ENCODE measurements at regions not wholly inside any gene's neighbourhood (a gene's known extent, or its start where the extent isn't known, plus 50 kb on each side); places are given as distances from the start of the nearest gene placed in this dataset.

DNA sequence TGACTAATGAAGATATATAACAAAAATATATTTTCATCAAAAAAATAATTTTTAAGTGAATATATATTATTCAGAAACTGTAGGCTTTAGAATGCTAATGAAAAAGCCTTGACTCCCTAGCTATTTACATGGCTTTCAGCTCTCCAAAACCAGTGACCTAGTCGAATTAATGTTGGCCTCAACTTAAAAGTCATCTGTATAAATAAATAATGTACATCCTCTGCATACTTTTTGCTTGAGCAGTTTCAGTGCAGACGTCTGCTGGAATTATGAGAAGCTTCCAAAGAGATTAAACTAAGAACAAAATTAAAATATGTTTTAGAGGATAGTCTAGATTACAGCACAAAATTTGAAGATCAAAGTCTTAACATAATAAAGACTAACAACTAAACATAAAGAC, 520.4 kb upstream of the ALCAM start:
- intact Hi-C loops (cut with DNase I) = no loop called here
- Histone ChIP-seq H3K36me3 (no peaks in the 10 kb centered on the region), H3K9me3 (no peaks in the 10 kb centered on the region), H3K4me3 (no peak overlapping the region), H3K27me3 (no peaks in the 10 kb centered on the region), H3K27ac (no peak overlapping the region), H3K4me1 (no peaks in the 10 kb centered on the region)
- DNase-seq (ENCODE audit: extremely low spot score in 2 of 2) = no peak
- no peak for TF ChIP-seq POLR2AphosphoS5 (IDR thresholded peaks at IDR 0.05; ENCODE audit: insufficient read depth in 1 of 2, low read depth in 1 of 2)
- TF ChIP-seq, protein P1, sequence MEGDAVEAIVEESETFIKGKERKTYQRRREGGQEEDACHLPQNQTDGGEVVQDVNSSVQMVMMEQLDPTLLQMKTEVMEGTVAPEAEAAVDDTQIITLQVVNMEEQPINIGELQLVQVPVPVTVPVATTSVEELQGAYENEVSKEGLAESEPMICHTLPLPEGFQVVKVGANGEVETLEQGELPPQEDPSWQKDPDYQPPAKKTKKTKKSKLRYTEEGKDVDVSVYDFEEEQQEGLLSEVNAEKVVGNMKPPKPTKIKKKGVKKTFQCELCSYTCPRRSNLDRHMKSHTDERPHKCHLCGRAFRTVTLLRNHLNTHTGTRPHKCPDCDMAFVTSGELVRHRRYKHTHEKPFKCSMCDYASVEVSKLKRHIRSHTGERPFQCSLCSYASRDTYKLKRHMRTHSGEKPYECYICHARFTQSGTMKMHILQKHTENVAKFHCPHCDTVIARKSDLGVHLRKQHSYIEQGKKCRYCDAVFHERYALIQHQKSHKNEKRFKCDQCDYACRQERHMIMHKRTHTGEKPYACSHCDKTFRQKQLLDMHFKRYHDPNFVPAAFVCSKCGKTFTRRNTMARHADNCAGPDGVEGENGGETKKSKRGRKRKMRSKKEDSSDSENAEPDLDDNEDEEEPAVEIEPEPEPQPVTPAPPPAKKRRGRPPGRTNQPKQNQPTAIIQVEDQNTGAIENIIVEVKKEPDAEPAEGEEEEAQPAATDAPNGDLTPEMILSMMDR (IDR thresholded peaks at IDR 0.05) = no peak
- no peak for TF ChIP-seq POLR2A (IDR thresholded peaks at IDR 0.05)

- H3K27me3 ChIP-seq = no peaks in the 10 kb centered on the region
- H3K4me1 ChIP-seq = no peaks in the 10 kb centered on the region
- H3K27ac ChIP-seq = no peak overlapping the region
- TF ChIP-seq POLR2A (IDR thresholded peaks at IDR 0.05) = no peak
- TF ChIP-seq POLR2AphosphoS5 (IDR thresholded peaks at IDR 0.05; ENCODE audit: insufficient read depth in 1 of 2, low read depth in 1 of 2) = no peak
- TF ChIP-seq, protein P1 (IDR thresholded peaks at IDR 0.05) = no peak
- no peak overlapping the region for H3K4me3 ChIP-seq
- intact Hi-C loops (cut with DNase I) = no loop called here
- H3K9me3 ChIP-seq = no peaks in the 10 kb centered on the region
- DNase-seq (ENCODE audit: extremely low spot score in 2 of 2) = no peak
- no peaks in the 10 kb centered on the region for H3K36me3 ChIP-seq
These were observed 517.6 kb upstream of the ALCAM start for GRCh38 chr3:104849070-104849469.

DNA sequence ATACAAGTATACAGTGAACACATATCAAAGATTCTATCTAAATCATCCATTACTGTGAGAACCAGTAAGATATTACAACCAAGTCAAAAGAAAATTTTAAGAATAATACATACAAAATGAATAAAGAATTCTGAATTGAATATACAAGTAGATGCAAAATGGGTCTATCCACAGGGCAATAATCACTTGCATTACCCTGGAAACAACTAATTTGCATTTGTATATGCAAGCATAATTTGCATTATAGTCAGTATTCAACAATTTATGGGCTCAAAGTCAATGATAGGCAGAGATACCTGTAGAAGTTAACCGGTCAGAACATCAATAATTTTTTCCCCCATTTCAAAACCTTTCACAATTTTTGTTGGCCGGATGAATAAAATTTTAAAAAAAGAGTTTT, 512.2 kb upstream of the ALCAM start:
- Histone ChIP-seq H3K27me3 (no peaks in the 10 kb centered on the region), H3K4me3 (no peak overlapping the region), H3K4me1 (no peaks in the 10 kb centered on the region), H3K36me3 (no peaks in the 10 kb centered on the region), H3K27ac (no peak overlapping the region), H3K9me3 (no peaks in the 10 kb centered on the region)
- TF ChIP-seq, protein P1 (IDR thresholded peaks at IDR 0.05) = no peak
- no peak for TF ChIP-seq POLR2AphosphoS5 (IDR thresholded peaks at IDR 0.05; ENCODE audit: insufficient read depth in 1 of 2, low read depth in 1 of 2)
- no peak for TF ChIP-seq POLR2A (IDR thresholded peaks at IDR 0.05)
- no peak for DNase-seq (ENCODE audit: extremely low spot score in 2 of 2)
- intact Hi-C loops (cut with DNase I) = no loop called here

- TF ChIP-seq POLR2A (IDR thresholded peaks at IDR 0.05) (no peak), POLR2AphosphoS5 (IDR thresholded peaks at IDR 0.05; ENCODE audit: insufficient read depth in 1 of 2, low read depth in 1 of 2) (no peak)
- DNase-seq (ENCODE audit: extremely low spot score in 2 of 2) = no peak
- Histone ChIP-seq H3K27ac (no peak overlapping the region), H3K9me3 (no peaks in the 10 kb centered on the region), H3K36me3 (no peaks in the 10 kb centered on the region), H3K4me3 (no peak overlapping the region), H3K4me1 (no peaks in the 10 kb centered on the region), H3K27me3 (no peaks in the 10 kb centered on the region)
- intact Hi-C loops (cut with DNase I) = no loop called here
These were observed 511.0 kb upstream of the ALCAM start for GRCh38 chr3:104855702-104856101.

GRCh38 chr3:104856741-104857140, 510.0 kb upstream of the ALCAM start:
- Histone ChIP-seq H3K9me3 (no peaks in the 10 kb centered on the region), H3K4me1 (no peaks in the 10 kb centered on the region), H3K27ac (no peak overlapping the region), H3K27me3 (no peaks in the 10 kb centered on the region), H3K36me3 (no peaks in the 10 kb centered on the region), H3K4me3 (no peak overlapping the region)
- DNase-seq (ENCODE audit: extremely low spot score in 2 of 2) = no peak
- TF ChIP-seq, protein P1 (IDR thresholded peaks at IDR 0.05) = no peak
- TF ChIP-seq POLR2A (IDR thresholded peaks at IDR 0.05) (no peak), POLR2AphosphoS5 (IDR thresholded peaks at IDR 0.05; ENCODE audit: insufficient read depth in 1 of 2, low read depth in 1 of 2) (no peak)
- intact Hi-C loops (cut with DNase I) = no loop called here

- TF ChIP-seq, protein P1 (IDR thresholded peaks at IDR 0.05) = no peak
- no peak for TF ChIP-seq POLR2AphosphoS5 (IDR thresholded peaks at IDR 0.05; ENCODE audit: insufficient read depth in 1 of 2, low read depth in 1 of 2)
- TF ChIP-seq POLR2A (IDR thresholded peaks at IDR 0.05) = no peak
- Histone ChIP-seq H3K36me3 (no peaks in the 10 kb centered on the region), H3K4me1 (no peaks in the 10 kb centered on the region), H3K4me3 (no peak overlapping the region), H3K27me3 (no peaks in the 10 kb centered on the region), H3K9me3 (no peaks in the 10 kb centered on the region), H3K27ac (no peak overlapping the region)
- intact Hi-C loops (cut with DNase I) = no loop called here
- no peak for DNase-seq (ENCODE audit: extremely low spot score in 2 of 2)
These were observed 498.4 kb upstream of the ALCAM start for GRCh38 chr3:104868291-104868690.
